Pons (tissue), 1 donor: ENCODE measurements at regions not wholly inside any gene's neighbourhood (a gene's known extent, or its start where the extent isn't known, plus 50 kb on each side); places are given as distances from the start of the nearest gene placed in this dataset.

Experiments
- DNase-seq: peaks from one replicate; pipeline ENCODE4 v3.0.0-alpha.2; 2016; ENCODE audit warnings: low spot score

DNA sequence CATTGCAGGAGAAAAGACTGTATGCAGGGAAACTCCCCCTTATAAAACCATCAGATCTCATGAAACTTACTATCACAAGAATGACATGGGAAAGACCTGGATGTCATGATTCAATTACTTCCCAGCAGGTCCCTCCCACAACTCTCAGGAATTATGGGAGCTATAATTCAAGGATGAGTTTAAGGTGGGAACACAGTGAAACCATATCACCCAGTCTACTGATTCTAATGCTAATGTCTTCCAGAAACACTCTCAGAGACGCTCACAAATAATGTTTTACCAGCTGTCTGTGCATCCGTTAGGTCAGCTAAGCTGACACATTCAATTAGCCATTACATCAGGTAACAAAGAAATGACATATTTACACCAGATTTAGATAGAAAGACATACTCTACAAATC is 637.9 kb downstream of the NLGN4Y start:
- DNase-seq = no peak

DNA sequence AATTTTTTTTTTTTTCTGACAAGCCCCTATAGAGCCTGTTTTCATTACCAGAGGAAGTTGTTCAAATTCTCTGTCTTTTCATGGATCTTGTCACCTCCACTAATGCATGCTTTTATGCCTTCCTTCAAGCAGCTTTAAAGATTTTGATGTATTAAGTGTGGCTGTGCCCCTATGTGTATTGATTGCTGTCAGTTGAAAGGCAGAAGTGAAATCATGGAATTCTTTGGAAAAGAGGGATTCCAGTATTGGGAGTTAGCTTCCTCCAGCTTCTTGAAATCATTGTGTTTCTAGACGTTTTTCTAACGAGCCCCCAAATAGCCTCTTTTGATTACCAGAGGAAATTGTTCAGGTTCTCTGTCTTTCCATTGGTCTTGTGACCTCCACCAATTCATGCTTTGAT is 655.6 kb downstream of the NLGN4Y start:
- DNase-seq = no peak

DNA sequence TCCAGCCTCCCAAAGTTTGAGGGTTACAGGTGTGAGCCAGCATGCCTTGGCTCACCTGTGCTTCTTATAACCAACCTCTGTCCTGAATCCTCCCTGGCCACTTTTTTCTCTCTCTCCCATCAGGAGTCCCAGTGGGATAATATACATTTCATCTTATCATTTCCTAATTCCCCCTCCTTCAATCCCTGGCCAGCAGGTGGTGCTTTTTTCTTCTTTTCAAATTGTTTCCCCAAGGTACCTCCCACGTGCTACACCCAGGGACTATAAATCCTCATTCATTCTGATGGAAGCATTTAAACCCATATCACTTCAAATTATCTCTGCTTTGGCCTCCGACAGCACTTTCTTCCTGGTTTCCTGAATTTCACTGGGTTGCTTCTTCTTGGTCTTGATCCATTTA is 704.7 kb downstream of the NLGN4Y start:
- no peak for DNase-seq

DNA sequence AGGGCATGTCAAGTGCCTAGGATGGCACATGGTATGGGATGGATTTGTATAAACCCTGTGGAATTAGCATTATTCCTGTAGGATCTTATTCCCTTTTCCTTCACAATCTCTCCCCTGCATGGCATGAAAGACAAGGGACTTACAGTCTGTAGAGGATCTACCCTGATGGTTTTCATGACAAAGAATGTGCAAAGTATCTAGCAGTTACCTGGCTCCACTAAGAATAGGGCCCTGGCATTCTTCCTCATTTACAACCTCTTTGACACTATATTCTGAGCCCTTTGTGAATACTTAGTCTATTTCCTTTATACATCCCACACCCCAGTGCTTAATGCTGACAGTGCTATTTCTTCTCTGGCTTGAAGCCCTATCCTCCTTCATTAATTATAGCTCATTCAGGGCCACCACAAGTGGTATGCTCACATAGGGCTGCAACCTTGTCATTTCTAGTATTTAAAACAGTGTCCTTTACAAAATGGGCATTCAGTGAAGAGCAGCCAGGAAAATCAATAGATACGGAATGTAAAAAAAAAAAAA is 715.3 kb downstream of the NLGN4Y start:
- no peak for DNase-seq

DNA sequence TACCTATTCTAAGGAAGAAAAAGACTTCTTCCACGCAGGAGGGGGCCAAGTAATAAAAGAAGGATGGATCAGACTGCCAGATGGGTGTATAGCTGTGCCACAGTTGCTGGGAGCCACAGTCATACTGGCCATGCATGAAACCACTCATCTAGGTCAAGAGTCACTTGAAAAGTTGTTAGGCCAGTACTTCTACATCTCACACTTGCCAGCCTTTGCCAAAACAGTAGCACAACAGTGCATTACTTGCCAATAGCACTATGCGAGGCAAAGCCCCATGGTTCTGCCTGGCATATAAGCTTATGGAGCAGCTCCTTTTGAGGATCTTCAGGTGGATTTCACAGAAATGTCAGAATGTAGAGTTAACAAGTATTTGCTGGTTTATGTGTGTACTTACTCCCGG is 735.0 kb downstream of the NLGN4Y start:
- no peak for DNase-seq

DNA sequence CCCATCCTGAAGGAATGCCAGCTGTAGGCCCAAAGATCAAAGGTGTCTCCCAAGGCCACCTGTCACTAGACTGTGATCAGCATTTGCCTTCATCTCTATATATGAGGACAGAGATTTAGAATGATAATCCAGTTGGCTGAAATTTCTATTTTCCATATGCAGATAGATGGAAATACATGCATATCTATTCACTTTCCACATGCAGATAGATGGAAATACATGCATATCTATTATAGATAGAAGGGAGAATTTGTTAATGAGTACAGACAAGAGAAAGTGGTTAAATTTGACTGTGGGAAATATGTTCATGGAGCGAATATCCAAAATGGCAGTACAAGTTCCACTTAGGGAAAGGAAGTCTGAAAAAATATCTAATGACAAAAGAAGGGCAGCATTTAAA is 762.2 kb downstream of the NLGN4Y start:
- no peak for DNase-seq

DNA sequence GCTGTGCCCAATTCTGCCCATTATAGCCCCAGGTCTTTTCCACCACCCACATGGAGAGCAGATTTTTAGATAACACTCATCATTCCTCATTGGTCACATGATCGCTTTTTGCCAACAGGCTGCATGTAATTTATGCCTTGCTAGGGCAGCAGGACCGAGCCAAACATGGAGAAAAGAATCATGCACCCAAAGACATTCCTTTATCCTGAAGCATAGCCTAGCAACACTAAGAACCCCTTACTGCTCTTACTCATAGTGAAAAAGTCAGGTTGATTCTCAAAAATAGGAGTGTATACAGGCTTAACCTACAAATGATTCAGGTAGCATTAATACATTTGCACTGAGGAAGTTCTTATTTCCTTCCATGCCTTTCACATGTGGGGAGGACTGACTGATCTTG is 765.5 kb downstream of the NLGN4Y start:
- DNase-seq = no peak

DNA sequence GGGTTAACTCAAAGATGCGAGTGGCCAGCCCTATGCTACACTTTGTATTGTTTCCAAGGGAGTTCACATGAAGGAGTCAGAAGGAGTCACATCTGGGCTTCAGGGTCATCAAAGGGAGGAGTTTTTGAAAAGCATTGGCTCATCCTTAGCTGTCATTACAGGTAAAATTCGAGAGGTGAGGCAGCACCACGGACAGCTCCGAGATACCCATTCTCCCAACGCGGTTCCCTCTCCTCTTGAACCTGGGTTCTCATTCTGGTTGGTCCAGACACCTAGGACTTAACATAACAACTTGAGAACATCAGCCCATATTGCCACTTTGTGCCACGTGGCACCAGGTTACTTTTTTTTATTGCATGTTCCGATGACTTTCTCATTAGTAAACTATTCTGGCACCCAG is 768.6 kb downstream of the NLGN4Y start:
- no peak for DNase-seq

DNA sequence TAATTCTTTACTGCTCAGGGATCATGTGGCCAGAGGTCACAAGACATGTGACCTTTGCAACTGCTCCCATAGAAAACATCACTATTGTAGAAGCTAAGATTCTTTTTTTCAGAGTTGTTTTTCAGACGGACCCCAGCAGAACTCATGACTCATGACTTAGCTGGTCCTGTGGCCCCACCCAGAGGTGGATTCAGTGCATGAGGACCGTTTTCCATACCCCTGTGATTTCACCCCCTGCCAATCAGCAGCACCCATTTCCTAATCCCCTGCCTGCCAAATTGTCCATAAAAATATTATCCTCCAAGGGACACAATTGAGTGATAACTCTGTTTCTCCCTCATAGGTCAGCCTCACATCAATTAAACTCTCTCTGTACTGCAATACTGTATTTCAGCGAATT is 777.5 kb downstream of the NLGN4Y start:
- no peak for DNase-seq

DNA sequence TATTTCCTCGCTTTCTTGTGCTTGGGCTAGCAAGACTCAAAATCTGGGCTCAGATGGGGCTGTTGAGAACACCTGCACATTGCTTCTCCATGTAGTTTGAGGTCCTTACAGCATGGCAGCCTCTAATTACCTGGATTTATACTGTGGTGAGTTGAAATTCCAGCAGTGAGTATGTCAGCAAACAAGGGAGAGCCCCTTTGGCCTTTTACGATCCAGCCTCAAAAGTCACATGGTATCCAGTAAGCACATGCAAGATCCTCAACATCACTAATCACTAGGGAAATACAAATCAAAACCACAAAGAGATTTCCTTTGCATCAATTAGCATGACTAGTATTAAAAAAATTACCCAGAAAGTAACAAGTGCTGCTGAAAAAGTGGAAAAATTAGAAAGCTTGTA is 787.8 kb downstream of the NLGN4Y start:
- DNase-seq = no peak

DNA sequence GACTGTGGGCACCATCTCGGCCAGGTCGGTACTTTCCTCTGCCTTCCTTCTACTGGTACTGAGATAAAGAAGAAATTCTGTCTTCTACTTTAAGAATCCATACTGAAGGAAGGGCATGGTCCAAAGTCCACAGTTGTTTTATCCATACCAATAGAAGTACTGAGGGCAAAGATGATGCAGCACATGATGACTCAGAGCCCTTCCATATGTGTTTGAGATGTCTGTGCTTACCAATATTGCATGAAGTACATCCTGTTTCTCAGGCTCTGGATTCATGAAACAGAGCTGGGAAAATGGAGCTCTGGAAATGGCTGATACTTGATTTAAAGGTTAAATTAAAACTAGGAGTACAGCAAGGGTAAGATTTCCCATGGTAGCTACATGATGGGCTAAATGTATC is 799.9 kb downstream of the NLGN4Y start:
- DNase-seq = no peak

DNA sequence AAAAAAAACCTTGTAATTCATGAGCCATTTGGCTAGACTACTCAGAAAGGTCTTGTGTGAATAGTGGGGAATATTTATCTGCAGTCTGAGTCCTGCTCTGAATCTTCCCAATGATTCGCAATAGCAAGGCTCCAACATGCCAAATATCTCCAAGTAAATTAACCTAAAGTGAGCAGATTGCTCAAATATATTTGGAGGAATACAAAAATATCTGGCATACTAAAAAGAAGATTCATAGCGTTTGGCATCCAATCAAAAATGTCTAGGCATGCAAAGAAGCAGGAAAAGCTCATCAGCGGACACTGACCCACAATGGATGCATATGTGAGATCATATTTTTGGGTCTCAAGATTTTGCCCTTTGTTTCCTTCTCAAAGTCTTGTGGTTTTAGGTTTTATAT is 800.9 kb downstream of the NLGN4Y start:
- no peak for DNase-seq

DNA sequence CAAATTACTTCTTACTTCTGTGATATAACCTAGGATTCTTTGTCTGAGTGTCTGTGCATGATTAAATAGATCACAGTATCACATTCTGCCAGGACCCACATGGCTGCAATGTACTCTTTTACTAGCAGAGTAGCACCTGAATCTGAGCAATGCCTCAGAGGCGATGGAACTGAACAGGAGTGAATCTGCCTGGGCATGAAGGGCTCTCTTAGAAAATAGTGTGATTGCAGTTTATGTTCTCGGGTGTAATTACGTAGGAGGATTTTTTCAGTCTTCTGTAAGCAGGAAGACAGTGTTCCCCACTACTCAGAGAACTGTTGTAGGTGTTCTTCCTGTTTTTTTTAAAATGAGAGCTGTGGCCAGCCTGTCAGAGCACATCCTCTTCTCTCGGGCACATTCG is 802.3 kb downstream of the NLGN4Y start:
- DNase-seq = no peak

DNA sequence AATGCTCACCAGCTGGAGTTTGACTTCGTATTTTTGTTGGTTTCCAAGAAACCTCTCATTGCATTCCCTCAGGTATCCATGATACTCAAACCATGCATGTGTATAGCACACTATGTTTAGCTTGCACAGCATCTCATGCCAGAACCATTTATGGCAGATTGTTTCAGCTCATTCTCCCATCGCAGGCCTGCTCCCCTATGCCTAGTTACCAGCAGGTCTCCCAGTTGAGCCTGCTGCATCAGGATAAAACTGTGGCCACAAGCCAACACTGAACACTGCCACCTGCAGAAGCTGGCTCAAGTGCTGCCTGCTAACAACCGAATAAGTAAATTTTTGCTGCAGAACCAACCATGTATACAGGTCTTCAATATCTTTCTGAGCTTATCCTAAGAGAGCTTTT is 804.5 kb downstream of the NLGN4Y start:
- DNase-seq = no peak

DNA sequence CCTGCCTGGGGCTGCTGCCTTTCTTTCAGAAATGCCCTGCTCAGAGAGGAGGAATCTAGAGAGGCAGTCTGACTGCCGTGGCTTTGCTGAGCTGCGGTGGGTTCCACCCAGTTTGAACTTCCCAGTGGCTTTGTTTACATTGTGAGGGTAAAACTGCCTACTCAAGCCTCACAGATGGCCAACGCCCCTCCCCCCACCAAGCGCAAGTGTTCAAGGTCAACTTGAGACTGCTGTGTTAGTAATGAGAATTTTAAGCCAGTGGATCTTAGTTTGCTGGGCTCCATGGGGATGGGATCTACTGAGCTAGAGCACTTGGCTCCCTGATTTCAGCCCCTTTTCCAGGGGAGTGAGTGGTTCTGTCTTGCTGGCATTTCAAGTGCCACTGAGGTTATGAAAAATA is 819.2 kb downstream of the NLGN4Y start:
- no peak for DNase-seq

DNA sequence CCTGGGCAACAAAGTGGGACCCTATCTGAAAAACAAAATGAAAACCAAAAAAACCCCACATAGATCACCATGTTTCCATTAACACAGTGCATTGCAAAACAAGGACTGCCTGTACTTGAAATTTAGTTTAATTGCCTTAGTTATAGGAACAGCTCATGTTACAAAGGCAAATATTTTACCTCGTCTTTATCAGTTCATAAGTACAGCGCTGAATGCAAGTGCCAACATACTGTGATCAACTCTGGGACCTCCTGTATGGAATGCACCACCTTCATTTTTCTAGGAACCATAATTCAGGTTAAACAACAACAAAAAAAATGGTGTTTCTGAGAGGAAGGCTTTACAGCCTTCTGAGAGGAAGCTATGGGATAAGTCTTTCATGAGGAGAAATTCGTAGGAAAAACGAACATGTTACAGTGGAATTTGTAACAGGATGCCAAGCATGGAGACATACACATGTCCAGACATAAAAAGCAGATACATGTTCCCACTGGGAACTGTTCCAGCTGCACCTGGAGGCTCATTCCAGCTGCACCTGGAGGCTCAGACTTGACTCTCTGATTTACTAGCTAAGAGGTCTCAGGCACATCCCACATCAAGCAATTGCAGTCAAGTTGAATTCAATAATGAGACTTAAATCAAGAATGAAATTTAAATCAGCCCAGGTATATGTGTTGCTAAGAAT is 821.3 kb downstream of the NLGN4Y start:
- no peak for DNase-seq

DNA sequence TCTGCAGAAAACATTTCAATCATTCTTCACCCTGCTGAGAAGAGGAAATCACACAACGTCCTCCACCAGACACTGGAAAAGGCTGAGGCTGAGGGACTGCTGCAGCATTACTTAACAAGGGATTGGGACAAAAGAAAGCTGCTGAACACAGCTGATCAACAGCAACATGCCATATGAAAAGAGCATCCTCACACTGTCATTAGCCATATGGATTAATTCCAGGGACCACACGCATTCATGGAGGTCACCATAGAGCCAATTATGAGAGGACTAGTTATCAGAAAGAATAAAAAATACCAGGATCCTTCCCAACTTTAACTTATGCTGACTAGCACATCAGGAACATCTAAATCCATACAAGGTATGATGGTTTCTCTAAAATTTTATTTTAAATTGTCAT is 825.0 kb downstream of the NLGN4Y start:
- no peak for DNase-seq

DNA sequence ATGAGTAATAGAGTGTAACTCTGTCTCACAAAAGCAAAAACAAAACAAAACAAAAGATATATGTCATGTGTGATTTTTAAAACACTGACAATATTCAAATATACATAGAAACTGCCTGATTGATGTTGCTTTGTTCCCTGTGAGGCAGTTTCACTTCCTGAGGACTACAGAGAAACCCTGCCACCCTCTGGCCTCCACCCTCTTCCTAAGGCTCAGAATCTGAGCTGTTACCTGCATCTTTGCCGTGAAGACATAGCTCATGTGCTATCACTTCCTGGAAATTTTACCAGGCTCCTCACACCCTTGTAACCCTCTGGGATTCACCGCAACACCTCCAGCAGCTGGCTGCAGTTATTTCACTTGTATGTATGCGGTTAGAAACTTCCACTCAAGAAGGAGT is 831.0 kb downstream of the NLGN4Y start:
- no peak for DNase-seq

DNA sequence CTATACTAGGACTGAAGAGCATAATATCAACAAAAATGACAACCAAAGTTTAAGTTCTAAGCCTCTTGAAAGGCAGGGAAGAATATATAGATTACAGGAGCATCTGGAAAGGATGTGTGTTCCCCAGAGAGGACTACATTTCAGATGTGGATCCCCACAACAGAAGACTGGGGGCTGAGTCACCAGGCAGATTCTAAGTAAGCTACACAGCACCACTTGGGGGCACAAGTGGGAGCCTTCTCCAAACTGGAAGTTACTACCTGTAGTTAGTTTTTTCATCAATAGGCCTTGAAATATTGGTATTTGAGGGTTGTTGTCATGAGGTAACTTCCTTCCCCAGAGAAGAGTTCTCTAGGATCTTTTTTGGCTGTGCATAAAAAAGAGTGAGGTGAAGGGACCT is 836.1 kb downstream of the NLGN4Y start:
- no peak for DNase-seq

DNA sequence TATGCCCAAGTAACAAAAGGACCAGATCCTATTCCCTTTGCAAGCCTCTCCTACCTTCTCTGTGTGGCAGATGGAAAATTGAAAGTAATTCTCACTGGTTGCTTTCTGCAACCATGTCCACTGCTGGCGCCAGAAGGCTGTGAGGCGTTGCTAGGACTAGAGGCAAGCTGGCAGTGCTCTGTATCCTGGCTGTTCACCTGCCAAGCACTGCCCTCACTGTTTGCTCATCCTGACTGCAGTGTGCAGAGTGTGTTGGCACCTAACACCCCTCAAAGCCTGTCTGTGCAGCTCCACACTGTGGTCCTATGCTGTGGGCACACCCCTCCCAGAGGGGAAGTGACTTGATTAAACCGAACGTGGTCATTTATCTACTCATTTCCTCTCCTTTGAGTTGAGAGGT is 840.7 kb downstream of the NLGN4Y start:
- no peak for DNase-seq

DNA sequence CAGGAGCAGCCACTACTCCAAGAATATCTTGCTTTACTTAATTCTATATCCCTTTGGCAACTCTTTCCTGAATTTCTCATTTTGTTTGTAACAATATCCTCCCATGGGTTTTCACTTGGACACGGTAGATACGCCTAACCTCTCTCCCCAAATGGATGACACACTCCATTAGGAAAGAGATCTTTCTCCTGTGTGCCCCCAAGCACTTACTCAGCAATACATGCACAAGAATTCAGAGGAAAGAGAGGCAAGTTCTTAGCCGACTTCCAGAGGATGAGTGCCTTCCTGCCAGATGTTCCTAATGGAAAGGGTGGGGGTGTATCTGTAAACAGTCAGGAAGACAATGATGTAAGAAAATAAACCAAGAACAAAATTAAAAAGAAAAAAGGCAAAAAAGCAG is 844.5 kb downstream of the NLGN4Y start:
- no peak for DNase-seq

DNA sequence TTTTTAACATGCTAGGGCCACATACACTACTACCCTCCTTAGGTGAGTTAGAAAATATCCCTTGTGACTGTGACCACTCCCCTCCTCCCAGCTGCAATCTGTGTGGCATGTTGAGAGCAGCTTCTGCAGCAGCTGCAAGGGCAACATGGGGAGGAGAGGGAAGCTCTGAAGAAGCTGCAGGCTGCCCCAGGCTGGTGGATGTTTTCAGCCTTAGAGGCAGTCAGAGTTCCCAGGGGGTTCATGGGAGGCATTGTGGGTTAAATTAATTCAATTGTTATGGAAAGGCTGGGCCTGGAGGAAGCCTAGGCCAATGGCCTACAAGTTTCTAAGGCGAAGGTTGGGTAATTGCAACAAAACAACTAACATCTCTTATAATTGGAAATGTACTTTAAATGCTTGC is 860.8 kb downstream of the NLGN4Y start:
- no peak for DNase-seq

DNA sequence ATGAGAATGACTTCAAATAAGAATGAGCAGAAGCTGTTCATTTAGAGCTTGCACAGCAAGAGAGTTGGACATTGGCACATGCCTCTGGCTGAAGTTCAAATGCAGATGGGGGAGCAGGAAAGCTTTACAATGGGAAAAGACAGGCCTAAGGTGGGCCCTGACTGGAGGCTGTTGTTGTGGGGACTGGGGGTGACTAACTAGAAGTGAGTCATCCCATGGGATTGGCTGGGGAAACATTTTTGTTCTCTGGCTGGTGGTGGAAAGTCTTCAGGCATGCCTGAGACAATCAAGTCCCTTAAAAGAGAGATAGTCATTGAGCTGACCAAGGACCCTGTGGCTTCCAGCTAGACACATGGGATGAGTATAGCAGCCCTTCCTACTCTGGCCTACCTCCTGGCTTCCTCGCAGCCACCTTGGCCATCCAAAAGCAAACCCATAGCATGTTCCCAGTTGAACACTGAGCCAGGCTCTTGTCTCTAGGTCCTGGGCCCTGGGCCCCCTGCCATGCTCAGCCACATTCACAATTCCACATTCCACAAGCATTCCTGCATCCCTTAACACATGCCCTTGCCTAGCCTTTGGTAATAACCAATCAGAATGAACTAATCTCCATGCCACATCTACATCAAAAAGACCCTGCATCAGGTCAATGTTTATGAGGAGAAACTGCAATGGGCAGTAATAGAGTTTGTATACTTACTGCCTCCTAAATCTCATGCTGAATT is 873.4 kb downstream of the NLGN4Y start:
- DNase-seq = no peak

DNA sequence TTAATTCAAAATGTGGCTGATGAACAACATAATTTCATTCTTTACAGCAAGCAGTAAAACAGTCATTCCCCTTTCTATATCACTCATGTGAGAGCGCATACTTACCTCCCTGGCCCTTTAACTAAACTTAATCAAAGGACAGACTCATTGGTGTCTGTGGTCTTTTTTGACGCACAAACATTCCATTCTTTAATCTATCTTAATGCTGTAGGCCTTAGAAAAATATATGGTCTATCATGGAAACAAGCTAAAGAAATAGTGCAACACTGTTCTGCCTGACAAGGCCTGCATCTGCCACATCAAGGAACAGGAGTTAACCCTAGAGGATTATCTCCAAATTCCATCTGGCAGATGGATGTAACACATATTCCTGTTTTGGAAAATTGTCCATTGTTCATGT is 878.1 kb downstream of the NLGN4Y start:
- DNase-seq = no peak
